ENCODE measurements at regions not wholly inside any gene's neighbourhood (a gene's known extent, or its start where the extent isn't known, plus 50 kb on each side); places are given as distances from the start of the nearest gene placed in this dataset.

DNA sequence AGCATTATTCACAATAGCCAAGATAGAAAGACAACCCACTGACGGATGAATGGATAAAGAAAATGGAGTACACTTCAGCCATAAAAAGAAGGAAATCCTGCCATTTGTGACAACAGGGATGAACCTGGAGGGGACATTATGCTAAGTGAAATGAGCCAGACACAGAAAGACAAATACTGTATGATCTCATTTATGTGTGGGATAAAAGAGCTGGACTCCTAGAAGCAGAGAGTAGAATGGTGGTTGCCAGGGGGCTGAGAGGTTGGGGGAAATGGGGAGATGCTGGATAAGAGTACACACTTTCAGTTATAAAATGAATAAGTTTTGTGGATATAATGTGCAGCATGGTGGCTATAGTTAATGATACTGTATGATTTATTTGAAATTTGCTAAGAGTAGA is 124.4 kb downstream of the SEC23IP start:
- no peaks in the 10 kb centered on the region; a peak in 1 of 4 replicates for H3K4me1 Mint-ChIP-seq
- no peaks in the 10 kb centered on the region for H3K27me3 ChIP-seq (ENCODE audit: insufficient read depth, low read length)

More for the DNA sequence above, 124.4 kb downstream of the SEC23IP start:
- H3T11ph ChIP-seq (ENCODE audit: low read length), result no peak overlapping the region
- H3K14ac ChIP-seq (ENCODE audit: insufficient read depth, low read length), result no peak overlapping the region
- H3K4ac ChIP-seq (ENCODE audit: low read depth, low read length), result no peak overlapping the region
- Mint-ChIP-seq H3K36me3 (ENCODE audit: insufficient read depth in 1 of 3, low read depth in 3 of 3) (no peaks in the 10 kb centered on the region), H3K27me3 (ENCODE audit: low read depth) (peaks cover 14% of the 10 kb centered on the region), H3K9me3 (no peaks in the 10 kb centered on the region), H3K4me3 (no peak overlapping the region), H3K27ac (no peak overlapping the region)
- H3K4me1 ChIP-seq (ENCODE audit: insufficient read depth, low read length), result peaks cover 3% of the 10 kb centered on the region; the same call in 1 of the 2 replicates
- H3K23me2 ChIP-seq (ENCODE audit: insufficient read length, low read depth, low read length, poor library complexity, severe bottlenecking), result no peaks in the 10 kb centered on the region
- no peak overlapping the region for H2AK5ac ChIP-seq (ENCODE audit: insufficient read length, low read length)
- H4K20me1 ChIP-seq (ENCODE audit: control insufficient read depth, insufficient read depth, insufficient read length), result no peaks in the 10 kb centered on the region
- H2BK12ac ChIP-seq (ENCODE audit: insufficient read length, low read depth, low read length), result no peak overlapping the region
- no peak overlapping the region for H3K9ac ChIP-seq (ENCODE audit: extremely low read depth, insufficient read length, low read length)
- H4K91ac ChIP-seq (ENCODE audit: insufficient read length, low read depth, low read length), result no peak overlapping the region
- no peak overlapping the region for H3K56ac ChIP-seq (ENCODE audit: insufficient read length, low read depth, low read length)
- no peaks in the 10 kb centered on the region for H3K79me2 ChIP-seq (ENCODE audit: insufficient read depth, low read length)
- TF ChIP-seq, protein P1, sequence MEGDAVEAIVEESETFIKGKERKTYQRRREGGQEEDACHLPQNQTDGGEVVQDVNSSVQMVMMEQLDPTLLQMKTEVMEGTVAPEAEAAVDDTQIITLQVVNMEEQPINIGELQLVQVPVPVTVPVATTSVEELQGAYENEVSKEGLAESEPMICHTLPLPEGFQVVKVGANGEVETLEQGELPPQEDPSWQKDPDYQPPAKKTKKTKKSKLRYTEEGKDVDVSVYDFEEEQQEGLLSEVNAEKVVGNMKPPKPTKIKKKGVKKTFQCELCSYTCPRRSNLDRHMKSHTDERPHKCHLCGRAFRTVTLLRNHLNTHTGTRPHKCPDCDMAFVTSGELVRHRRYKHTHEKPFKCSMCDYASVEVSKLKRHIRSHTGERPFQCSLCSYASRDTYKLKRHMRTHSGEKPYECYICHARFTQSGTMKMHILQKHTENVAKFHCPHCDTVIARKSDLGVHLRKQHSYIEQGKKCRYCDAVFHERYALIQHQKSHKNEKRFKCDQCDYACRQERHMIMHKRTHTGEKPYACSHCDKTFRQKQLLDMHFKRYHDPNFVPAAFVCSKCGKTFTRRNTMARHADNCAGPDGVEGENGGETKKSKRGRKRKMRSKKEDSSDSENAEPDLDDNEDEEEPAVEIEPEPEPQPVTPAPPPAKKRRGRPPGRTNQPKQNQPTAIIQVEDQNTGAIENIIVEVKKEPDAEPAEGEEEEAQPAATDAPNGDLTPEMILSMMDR (conservative IDR thresholded peaks at IDR 0.05), result no peak
- no peak overlapping the region for H4K5ac ChIP-seq (ENCODE audit: insufficient read length, low read depth, low read length)
- no peaks in the 10 kb centered on the region for H3K9me3 ChIP-seq (ENCODE audit: control insufficient read depth, low read depth, low read length)
- WGBS (ENCODE audit: extremely low coverage, insufficient read length, low lambda C conversion rate), result no CpG with 5 or more reads among the region's 1 CpG
- no peaks in the 10 kb centered on the region for H3K79me1 ChIP-seq (ENCODE audit: insufficient read depth, low read depth, low read length, poor library complexity, severe bottlenecking)
- H2BK5ac ChIP-seq (ENCODE audit: insufficient read length, low read length), result no peak overlapping the region
- H2BK15ac ChIP-seq (ENCODE audit: low read depth, low read length), result no peak overlapping the region
- H2BK20ac ChIP-seq (ENCODE audit: low read depth, low read length, poor library complexity, severe bottlenecking), result no peak overlapping the region
- no peak overlapping the region for H3K27ac ChIP-seq (ENCODE audit: insufficient read length, low read depth, low read length)
- no peak for DNase-seq
- no peak overlapping the region for H2BK120ac ChIP-seq (ENCODE audit: low read depth, low read length, poor library complexity, severe bottlenecking)
- no peak overlapping the region for H3K18ac ChIP-seq (ENCODE audit: insufficient read length, low read depth, low read length)
- no peak overlapping the region for H2AFZ ChIP-seq (ENCODE audit: low read length)
- H3K4me2 ChIP-seq (ENCODE audit: insufficient read depth, insufficient read length, low read length), result no peak overlapping the region
- H4K8ac ChIP-seq (replicated peaks; ENCODE audit: insufficient read length, low read depth, low read length), result no peak overlapping the region
- no peak overlapping the region for H3K23ac ChIP-seq (ENCODE audit: insufficient read length, low read depth, low read length)

All from H9 (cell line).